ENCODE measurements at regions not wholly inside any gene's neighbourhood (a gene's known extent, or its start where the extent isn't known, plus 50 kb on each side); places are given as distances from the start of the nearest gene placed in this dataset.

- TF ChIP-seq CTCF (IDR thresholded peaks at IDR 0.05) (no peak), POLR2A (IDR thresholded peaks at IDR 0.05) (no peak)
Measured at GRCh38 chr18:78717051-78717765, 262.4 kb upstream of the SALL3 start.
